ENCODE measurements at regions not wholly inside any gene's neighbourhood (a gene's known extent, or its start where the extent isn't known, plus 50 kb on each side); places are given as distances from the start of the nearest gene placed in this dataset.

DNA sequence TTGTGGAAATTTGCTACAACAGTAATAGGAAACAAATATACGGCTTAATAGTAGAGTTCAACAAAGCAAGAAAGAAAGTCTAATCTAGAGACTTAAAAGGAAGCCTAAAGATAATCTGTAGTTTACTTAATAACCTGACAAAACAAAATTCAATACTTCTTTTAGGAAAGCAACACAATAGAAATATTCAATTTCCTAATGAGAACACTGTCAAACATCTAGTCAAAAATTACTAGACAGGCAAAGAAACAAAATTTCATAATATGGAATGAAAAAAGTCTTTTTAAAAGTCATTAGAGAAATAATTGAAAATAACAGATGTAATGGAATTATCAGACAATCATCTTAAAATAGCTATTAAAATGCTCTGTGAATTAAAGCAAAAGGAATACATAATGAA, 692.5 kb upstream of the ADAMTS16 start:
- no peak for TF ChIP-seq POLR2A (IDR thresholded peaks at IDR 0.05)
- TF ChIP-seq, protein P1, sequence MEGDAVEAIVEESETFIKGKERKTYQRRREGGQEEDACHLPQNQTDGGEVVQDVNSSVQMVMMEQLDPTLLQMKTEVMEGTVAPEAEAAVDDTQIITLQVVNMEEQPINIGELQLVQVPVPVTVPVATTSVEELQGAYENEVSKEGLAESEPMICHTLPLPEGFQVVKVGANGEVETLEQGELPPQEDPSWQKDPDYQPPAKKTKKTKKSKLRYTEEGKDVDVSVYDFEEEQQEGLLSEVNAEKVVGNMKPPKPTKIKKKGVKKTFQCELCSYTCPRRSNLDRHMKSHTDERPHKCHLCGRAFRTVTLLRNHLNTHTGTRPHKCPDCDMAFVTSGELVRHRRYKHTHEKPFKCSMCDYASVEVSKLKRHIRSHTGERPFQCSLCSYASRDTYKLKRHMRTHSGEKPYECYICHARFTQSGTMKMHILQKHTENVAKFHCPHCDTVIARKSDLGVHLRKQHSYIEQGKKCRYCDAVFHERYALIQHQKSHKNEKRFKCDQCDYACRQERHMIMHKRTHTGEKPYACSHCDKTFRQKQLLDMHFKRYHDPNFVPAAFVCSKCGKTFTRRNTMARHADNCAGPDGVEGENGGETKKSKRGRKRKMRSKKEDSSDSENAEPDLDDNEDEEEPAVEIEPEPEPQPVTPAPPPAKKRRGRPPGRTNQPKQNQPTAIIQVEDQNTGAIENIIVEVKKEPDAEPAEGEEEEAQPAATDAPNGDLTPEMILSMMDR (IDR thresholded peaks at IDR 0.05), result no peak
- TF ChIP-seq EP300 (IDR thresholded peaks at IDR 0.05), result no peak

Measured in ovary (tissue), 3 donors.